ENCODE measurements at regions not wholly inside any gene's neighbourhood (a gene's known extent, or its start where the extent isn't known, plus 50 kb on each side); places are given as distances from the start of the nearest gene placed in this dataset.

- Mint-ChIP-seq H3K9me3 (ENCODE audit: low read depth) (no peaks in the 10 kb centered on the region), H3K4me3 (ENCODE audit: unreplicated experiment) (no peak overlapping the region), H3K27ac (ENCODE audit: unreplicated experiment) (no peak overlapping the region), H3K27me3 (ENCODE audit: low read depth) (no peaks in the 10 kb centered on the region), H3K36me3 (ENCODE audit: low read depth) (no peaks in the 10 kb centered on the region), H3K4me1 (ENCODE audit: low read depth) (no peaks in the 10 kb centered on the region)
- no peak for TF ChIP-seq CTCF (IDR thresholded peaks at IDR 0.05)
- DNase-seq (ENCODE audit: low spot score), result no peak
Measured at GRCh38 chr17:12536021-12536420, 129.7 kb upstream of the MYOCD start.

GRCh38 chr17:12536472-12536871, 129.2 kb upstream of the MYOCD start:
- Mint-ChIP-seq H3K27me3 (ENCODE audit: low read depth) (no peaks in the 10 kb centered on the region), H3K4me1 (ENCODE audit: low read depth) (no peaks in the 10 kb centered on the region), H3K27ac (ENCODE audit: unreplicated experiment) (no peak overlapping the region), H3K36me3 (ENCODE audit: low read depth) (no peaks in the 10 kb centered on the region), H3K9me3 (ENCODE audit: low read depth) (no peaks in the 10 kb centered on the region), H3K4me3 (ENCODE audit: unreplicated experiment) (no peak overlapping the region)
- DNase-seq (ENCODE audit: low spot score), result no peak
- TF ChIP-seq CTCF (IDR thresholded peaks at IDR 0.05), result no peak

GRCh38 chr17:12537436-12537835, 128.3 kb upstream of the MYOCD start:
- Mint-ChIP-seq H3K36me3 (ENCODE audit: low read depth) (no peaks in the 10 kb centered on the region), H3K4me3 (ENCODE audit: unreplicated experiment) (no peak overlapping the region), H3K27ac (ENCODE audit: unreplicated experiment) (no peak overlapping the region), H3K9me3 (ENCODE audit: low read depth) (no peaks in the 10 kb centered on the region), H3K4me1 (ENCODE audit: low read depth) (no peaks in the 10 kb centered on the region), H3K27me3 (ENCODE audit: low read depth) (no peaks in the 10 kb centered on the region)
- DNase-seq (ENCODE audit: low spot score), result no peak
- no peak for TF ChIP-seq CTCF (IDR thresholded peaks at IDR 0.05)

GRCh38 chr17:12538003-12538402, 127.7 kb upstream of the MYOCD start:
- Mint-ChIP-seq H3K27ac (ENCODE audit: unreplicated experiment) (no peak overlapping the region), H3K27me3 (ENCODE audit: low read depth) (no peaks in the 10 kb centered on the region), H3K4me3 (ENCODE audit: unreplicated experiment) (no peak overlapping the region), H3K36me3 (ENCODE audit: low read depth) (no peaks in the 10 kb centered on the region), H3K4me1 (ENCODE audit: low read depth) (no peaks in the 10 kb centered on the region), H3K9me3 (ENCODE audit: low read depth) (no peaks in the 10 kb centered on the region)
- no peak for DNase-seq (ENCODE audit: low spot score)
- TF ChIP-seq CTCF (IDR thresholded peaks at IDR 0.05), result no peak

- H3K4me3 Mint-ChIP-seq (ENCODE audit: unreplicated experiment), result no peak overlapping the region
- H3K27ac Mint-ChIP-seq (ENCODE audit: unreplicated experiment), result no peak overlapping the region
- no peaks in the 10 kb centered on the region for H3K36me3 Mint-ChIP-seq (ENCODE audit: low read depth)
- H3K4me1 Mint-ChIP-seq (ENCODE audit: low read depth), result peaks cover 23% of the 10 kb centered on the region
- no peaks in the 10 kb centered on the region for H3K27me3 Mint-ChIP-seq (ENCODE audit: low read depth)
- DNase-seq (ENCODE audit: low spot score), result no peak
- no peaks in the 10 kb centered on the region for H3K9me3 Mint-ChIP-seq (ENCODE audit: low read depth)
- TF ChIP-seq CTCF (IDR thresholded peaks at IDR 0.05), result peak; percentile 91
Measured at GRCh38 chr17:12545877-12546513, 119.7 kb upstream of the MYOCD start.
